ENCODE measurements at regions not wholly inside any gene's neighbourhood (a gene's known extent, or its start where the extent isn't known, plus 50 kb on each side); places are given as distances from the start of the nearest gene placed in this dataset.

GRCh38 chr5:3542769-3543168, 52.9 kb upstream of the IRX1 start:
- TF ChIP-seq CTCF (conservative IDR thresholded peaks at IDR 0.05) (no peak), EZH2 (IDR thresholded peaks at IDR 0.05; ENCODE audit: low read depth) (no peak)
